ENCODE measurements at regions not wholly inside any gene's neighbourhood (a gene's known extent, or its start where the extent isn't known, plus 50 kb on each side); places are given as distances from the start of the nearest gene placed in this dataset.
"Not testable (repeated sequence)": the region's sequence is repeated elsewhere in the genome, so short reads cannot be mapped to it uniquely, and the experiment has no call there.

DNA sequence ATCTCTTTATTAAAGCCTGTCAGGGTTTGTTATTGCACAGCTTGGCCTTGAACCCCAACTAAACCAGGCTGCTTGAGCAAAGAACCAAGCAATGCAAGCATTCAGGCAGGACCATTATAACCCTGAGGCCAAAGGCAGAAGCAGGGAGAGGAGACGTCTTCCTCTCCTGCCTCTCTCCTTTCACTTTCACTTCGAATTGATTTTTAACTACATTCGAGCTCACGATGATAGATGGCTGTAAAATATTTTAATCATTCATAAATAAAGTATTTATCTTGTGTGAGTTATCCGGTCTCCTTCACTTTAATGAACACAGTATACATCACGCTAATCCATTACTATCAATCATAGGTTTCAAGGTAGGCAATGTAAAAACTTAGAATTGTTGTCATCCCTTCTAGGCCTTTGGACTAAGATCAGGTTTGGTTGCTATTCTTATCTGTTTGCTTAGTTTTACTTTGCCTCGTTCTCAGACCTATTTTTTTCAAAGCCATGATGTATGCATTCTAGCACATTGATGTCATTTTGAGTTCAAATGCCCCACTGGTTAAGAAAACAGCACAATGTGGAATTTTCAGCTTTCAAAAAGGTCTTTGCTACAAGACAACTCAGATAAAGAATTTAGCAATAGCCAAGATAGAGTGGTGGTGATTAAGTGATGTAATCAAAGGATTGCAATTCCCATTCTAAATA, 480.2 kb upstream of the RUNX1 start:
- H3K9me3 ChIP-seq (ENCODE audit: control insufficient read depth in 2 of 2, low read length in 2 of 2) = no peaks in the 10 kb centered on the region
- H3K36me3 ChIP-seq (ENCODE audit: control insufficient read depth in 2 of 2, insufficient read depth in 2 of 2, low read length in 2 of 2) = no peaks in the 10 kb centered on the region
- H3K9ac ChIP-seq (ENCODE audit: low read length in 2 of 2) = peak overlapping the region; percentile 60 to 62
- peak overlapping the region; percentile 31 for H3K27ac ChIP-seq (ENCODE audit: low read length)
- peak overlapping the region; percentile 71 to 78 for H3K4me3 ChIP-seq (ENCODE audit: low read length in 2 of 2)
- H3K27me3 ChIP-seq (ENCODE audit: control insufficient read depth in 1 of 2, insufficient read depth in 2 of 2, low read length in 2 of 2) = no peaks in the 10 kb centered on the region
- peaks cover 8% of the 10 kb centered on the region for H3K4me1 ChIP-seq (ENCODE audit: control insufficient read depth, insufficient read depth, low read length)

DNA sequence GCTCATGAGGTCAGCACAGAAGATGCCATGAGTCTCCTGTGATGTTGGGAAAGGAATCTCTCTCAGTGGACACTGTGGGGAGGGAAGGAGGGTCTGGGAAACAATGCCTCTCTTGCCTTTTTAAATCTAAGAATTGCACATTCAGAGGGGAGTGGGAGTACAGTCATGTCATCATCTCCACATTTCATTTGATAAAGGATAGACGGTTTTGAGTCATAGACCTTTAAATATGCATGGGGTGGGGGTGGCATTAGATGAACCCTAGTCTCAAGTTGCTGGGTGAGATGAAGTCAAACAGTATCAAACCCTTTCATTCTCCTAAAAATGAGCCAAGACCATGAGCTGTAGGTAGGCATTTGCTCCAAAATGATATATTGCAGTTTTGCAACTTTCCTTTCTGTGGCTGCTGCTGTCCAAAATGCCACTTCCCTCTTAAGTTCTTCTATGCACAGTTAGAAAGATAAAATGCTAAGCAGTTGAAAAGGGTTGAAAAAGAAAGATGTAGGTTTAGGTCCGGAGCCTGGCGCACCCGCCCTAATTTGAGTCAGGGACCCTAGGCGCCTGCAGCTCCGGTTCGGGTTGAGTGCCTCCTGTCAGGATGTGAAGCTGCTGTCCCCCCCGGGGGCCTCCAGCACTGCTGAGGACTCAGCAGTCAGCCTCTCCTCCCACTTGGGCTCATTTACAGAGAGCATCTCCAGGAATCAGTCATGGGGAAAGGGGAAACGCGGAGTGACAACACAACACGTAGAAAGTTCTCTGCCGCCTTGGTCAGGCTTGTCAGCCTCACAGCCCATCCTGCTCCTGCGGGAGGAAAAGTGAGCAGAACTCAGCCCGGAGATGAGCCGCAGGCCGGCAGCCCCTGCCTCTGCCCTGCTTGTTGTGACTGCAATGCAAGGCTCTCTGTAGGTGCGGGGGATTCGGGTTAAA, 479.3 kb upstream of the RUNX1 start:
- H3K9ac ChIP-seq (ENCODE audit: low read length in 2 of 2) = peak overlapping the region; percentile 60 to 62
- peaks cover 8% of the 10 kb centered on the region for H3K4me1 ChIP-seq (ENCODE audit: control insufficient read depth, insufficient read depth, low read length)
- no peaks in the 10 kb centered on the region for H3K27me3 ChIP-seq (ENCODE audit: control insufficient read depth in 1 of 2, insufficient read depth in 2 of 2, low read length in 2 of 2)
- no peaks in the 10 kb centered on the region for H3K9me3 ChIP-seq (ENCODE audit: control insufficient read depth in 2 of 2, low read length in 2 of 2)
- H3K4me3 ChIP-seq (ENCODE audit: low read length in 2 of 2) = peak overlapping the region; percentile 71 to 78
- peak overlapping the region; percentile 31 for H3K27ac ChIP-seq (ENCODE audit: low read length)
- H3K36me3 ChIP-seq (ENCODE audit: control insufficient read depth in 2 of 2, insufficient read depth in 2 of 2, low read length in 2 of 2) = no peaks in the 10 kb centered on the region

DNA sequence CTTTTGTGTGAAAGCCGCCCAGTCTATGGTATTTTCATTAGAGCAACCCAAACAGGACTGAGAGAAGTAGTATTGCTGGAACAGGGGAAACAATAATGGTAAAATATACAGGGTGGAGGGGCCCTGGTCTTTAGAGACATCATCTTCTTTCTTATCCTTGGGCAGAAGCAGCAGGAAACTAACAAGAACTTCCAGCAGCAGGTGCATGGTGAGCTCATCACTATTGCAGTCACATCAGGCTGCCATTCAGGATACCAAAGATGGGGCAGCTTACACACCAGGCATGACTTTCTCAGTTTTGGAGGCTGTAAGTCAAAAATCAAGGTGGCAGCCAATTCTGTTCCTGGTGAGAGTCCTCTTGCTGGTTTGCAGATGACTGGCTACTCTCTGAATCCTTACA, 478.3 kb upstream of the RUNX1 start:
- peaks cover 8% of the 10 kb centered on the region for H3K4me1 ChIP-seq (ENCODE audit: control insufficient read depth, insufficient read depth, low read length)
- H3K36me3 ChIP-seq (ENCODE audit: control insufficient read depth in 2 of 2, insufficient read depth in 2 of 2, low read length in 2 of 2) = no peaks in the 10 kb centered on the region
- no peaks in the 10 kb centered on the region for H3K27me3 ChIP-seq (ENCODE audit: control insufficient read depth in 1 of 2, insufficient read depth in 2 of 2, low read length in 2 of 2)
- no peak overlapping the region for H3K4me3 ChIP-seq (ENCODE audit: low read length in 2 of 2)
- no peak overlapping the region for H3K9ac ChIP-seq (ENCODE audit: low read length in 2 of 2)
- H3K27ac ChIP-seq (ENCODE audit: low read length) = no peak overlapping the region
- H3K9me3 ChIP-seq (ENCODE audit: control insufficient read depth in 2 of 2, low read length in 2 of 2) = no peaks in the 10 kb centered on the region

DNA sequence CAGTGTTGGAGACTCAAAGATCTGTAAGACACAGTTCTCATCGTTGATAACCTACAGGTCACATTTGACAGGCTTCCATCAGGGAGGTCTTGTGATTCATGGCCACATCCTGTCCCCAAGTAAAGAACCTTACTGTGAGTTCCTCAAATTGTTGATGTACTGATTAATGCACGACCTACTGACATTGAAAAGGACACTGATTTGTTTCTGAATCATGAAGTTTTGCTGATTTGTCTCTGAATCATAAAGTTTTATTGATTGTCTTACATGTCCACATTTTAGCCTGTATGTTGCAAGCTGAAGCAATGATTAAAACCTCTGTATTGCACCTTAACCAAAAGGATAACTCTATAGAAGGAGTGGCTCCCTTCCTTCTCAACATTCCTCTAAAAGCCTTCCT, 476.3 kb upstream of the RUNX1 start:
- H3K27ac ChIP-seq (ENCODE audit: low read length) = no peak overlapping the region
- no peak overlapping the region for H3K9ac ChIP-seq (ENCODE audit: low read length in 2 of 2)
- no peaks in the 10 kb centered on the region for H3K9me3 ChIP-seq (ENCODE audit: control insufficient read depth in 2 of 2, low read length in 2 of 2)
- peaks cover 8% of the 10 kb centered on the region for H3K4me1 ChIP-seq (ENCODE audit: control insufficient read depth, insufficient read depth, low read length)
- no peaks in the 10 kb centered on the region for H3K36me3 ChIP-seq (ENCODE audit: control insufficient read depth in 2 of 2, insufficient read depth in 2 of 2, low read length in 2 of 2)
- H3K27me3 ChIP-seq (ENCODE audit: control insufficient read depth in 1 of 2, insufficient read depth in 2 of 2, low read length in 2 of 2) = no peaks in the 10 kb centered on the region
- H3K4me3 ChIP-seq (ENCODE audit: low read length in 2 of 2) = no peak overlapping the region

DNA sequence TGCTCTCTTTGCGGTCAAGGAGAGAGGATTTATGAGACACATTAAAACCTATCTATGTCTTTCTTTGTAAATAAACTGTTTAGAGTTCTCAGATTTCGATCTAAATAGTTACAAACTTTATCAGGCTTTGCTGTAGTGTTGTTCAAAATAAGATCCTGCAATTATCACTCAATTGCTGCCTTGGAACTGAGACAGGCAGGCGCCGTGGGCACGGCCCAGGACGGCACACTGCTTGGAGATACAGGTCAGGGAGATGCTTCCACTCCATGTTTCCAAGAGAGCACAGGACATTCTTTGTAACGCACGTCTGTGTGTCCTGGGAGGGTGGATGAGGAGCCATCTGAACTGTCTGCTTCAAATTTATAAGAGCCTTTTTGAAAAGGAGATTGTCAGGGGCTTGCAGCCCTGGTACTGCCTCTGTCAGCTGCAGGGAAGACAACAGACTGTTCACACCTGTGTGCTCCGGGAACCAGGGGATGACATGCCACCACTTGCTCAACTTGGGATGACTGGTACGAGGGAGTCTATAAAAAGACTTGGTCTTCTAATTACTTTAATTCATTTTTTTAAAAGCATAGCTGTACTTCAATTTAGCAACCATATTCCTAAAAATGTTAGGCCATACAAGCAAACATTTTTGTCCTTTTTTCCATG, 472.9 kb upstream of the RUNX1 start:
- H3K4me3 ChIP-seq (ENCODE audit: low read length in 2 of 2) = no peak overlapping the region
- no peaks in the 10 kb centered on the region for H3K9me3 ChIP-seq (ENCODE audit: control insufficient read depth in 2 of 2, low read length in 2 of 2)
- no peak overlapping the region for H3K27ac ChIP-seq (ENCODE audit: low read length)
- no peaks in the 10 kb centered on the region for H3K4me1 ChIP-seq (ENCODE audit: control insufficient read depth, insufficient read depth, low read length)
- no peaks in the 10 kb centered on the region for H3K36me3 ChIP-seq (ENCODE audit: control insufficient read depth in 2 of 2, insufficient read depth in 2 of 2, low read length in 2 of 2)
- no peaks in the 10 kb centered on the region for H3K27me3 ChIP-seq (ENCODE audit: control insufficient read depth in 1 of 2, insufficient read depth in 2 of 2, low read length in 2 of 2)
- no peak overlapping the region for H3K9ac ChIP-seq (ENCODE audit: low read length in 2 of 2)

DNA sequence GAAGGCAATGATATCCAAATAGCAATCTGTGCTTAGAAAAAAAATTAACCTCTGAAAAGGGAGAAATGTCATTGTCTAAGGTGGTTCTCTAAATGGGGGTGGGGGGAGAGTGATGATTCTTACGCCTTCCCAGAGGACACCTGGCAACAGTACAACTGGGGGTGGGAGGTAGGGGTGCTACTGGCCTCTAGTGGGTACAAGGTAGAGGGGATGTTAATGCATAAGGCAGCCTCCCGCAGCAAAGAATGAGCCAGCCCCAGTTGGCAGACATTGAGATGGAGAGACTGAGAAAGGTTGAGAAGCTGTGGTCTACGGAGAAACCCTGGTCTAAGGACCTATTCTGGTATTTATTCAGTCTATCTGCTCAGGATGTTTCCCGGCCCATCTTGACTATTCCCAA, 472.2 kb upstream of the RUNX1 start:
- Histone ChIP-seq H3K4me3 (ENCODE audit: low read length in 2 of 2) (no peak overlapping the region), H3K4me1 (ENCODE audit: control insufficient read depth, insufficient read depth, low read length) (no peaks in the 10 kb centered on the region), H3K27me3 (ENCODE audit: control insufficient read depth in 1 of 2, insufficient read depth in 2 of 2, low read length in 2 of 2) (no peaks in the 10 kb centered on the region), H3K27ac (ENCODE audit: low read length) (no peak overlapping the region), H3K9me3 (ENCODE audit: control insufficient read depth in 2 of 2, low read length in 2 of 2) (no peaks in the 10 kb centered on the region), H3K9ac (ENCODE audit: low read length in 2 of 2) (no peak overlapping the region), H3K36me3 (ENCODE audit: control insufficient read depth in 2 of 2, insufficient read depth in 2 of 2, low read length in 2 of 2) (no peaks in the 10 kb centered on the region)

DNA sequence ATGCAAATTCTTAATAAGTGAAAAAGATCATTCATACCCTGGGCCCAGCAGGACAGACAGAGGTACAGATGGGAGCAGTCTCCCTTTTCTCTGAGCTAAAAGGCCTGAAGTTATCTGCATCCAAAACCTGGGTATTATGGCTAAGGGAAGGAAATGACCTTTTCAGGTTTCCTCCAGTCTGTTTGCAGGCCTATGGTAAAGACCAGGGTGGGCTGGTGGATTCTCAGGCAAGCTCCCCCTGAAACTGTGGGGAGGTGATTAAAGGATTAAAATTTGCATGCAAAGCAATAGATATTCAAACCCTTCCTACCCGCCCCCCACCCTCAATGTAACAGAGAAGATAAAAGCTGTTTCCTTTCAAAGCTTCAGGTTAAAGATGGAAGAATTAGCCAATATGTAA, 471.8 kb upstream of the RUNX1 start:
- Histone ChIP-seq H3K27me3 (ENCODE audit: control insufficient read depth in 1 of 2, insufficient read depth in 2 of 2, low read length in 2 of 2) (no peaks in the 10 kb centered on the region), H3K4me1 (ENCODE audit: control insufficient read depth, insufficient read depth, low read length) (no peaks in the 10 kb centered on the region), H3K9me3 (ENCODE audit: control insufficient read depth in 2 of 2, low read length in 2 of 2) (no peaks in the 10 kb centered on the region), H3K27ac (ENCODE audit: low read length) (no peak overlapping the region), H3K4me3 (ENCODE audit: low read length in 2 of 2) (no peak overlapping the region), H3K9ac (ENCODE audit: low read length in 2 of 2) (no peak overlapping the region), H3K36me3 (ENCODE audit: control insufficient read depth in 2 of 2, insufficient read depth in 2 of 2, low read length in 2 of 2) (no peaks in the 10 kb centered on the region)

DNA sequence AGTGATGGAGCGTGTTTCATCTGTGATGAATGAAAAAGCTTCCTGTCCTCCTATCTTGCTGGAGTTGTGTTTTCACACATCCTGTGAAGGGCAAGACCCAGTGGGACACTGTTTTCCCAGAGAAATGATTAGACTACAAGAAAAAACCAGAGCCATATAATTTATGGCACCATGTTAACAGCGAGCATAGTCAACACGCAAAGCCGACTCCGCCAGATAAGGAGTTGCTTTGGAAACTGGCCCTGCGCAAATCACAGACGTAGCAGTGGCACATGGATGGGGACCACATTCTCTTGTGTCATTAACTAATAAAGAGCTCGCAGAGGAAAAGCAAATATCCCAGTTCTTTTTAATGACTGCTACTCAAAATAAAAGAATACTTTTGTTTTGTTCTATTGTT, 471.2 kb upstream of the RUNX1 start:
- no peaks in the 10 kb centered on the region for H3K4me1 ChIP-seq (ENCODE audit: control insufficient read depth, insufficient read depth, low read length)
- no peak overlapping the region for H3K4me3 ChIP-seq (ENCODE audit: low read length in 2 of 2)
- H3K9me3 ChIP-seq (ENCODE audit: control insufficient read depth in 2 of 2, low read length in 2 of 2) = no peaks in the 10 kb centered on the region
- H3K36me3 ChIP-seq (ENCODE audit: control insufficient read depth in 2 of 2, insufficient read depth in 2 of 2, low read length in 2 of 2) = no peaks in the 10 kb centered on the region
- no peaks in the 10 kb centered on the region for H3K27me3 ChIP-seq (ENCODE audit: control insufficient read depth in 1 of 2, insufficient read depth in 2 of 2, low read length in 2 of 2)
- H3K27ac ChIP-seq (ENCODE audit: low read length) = no peak overlapping the region
- no peak overlapping the region for H3K9ac ChIP-seq (ENCODE audit: low read length in 2 of 2)

DNA sequence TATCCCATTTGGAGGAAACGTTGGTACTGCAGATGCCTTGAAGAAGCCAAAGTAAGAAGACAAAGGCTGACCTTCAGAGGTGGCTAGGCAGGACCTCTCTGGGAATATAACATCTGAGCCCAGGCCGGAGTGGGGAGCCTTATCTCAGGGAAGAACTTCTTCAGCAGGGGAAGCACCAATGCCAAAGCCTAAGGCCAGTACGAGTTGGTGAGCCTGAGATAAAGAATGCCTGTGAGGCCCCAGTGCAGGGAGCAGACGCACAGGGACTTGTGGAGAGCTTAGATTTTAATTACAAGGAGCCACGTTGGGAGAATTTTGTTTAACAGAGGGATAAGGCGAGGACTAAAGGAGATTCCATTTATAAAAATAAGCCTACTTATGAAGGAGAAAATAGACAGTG, 468.8 kb upstream of the RUNX1 start:
- Histone ChIP-seq H3K4me3 (ENCODE audit: low read length in 2 of 2) (no peak overlapping the region), H3K27me3 (ENCODE audit: control insufficient read depth in 1 of 2, insufficient read depth in 2 of 2, low read length in 2 of 2) (no peaks in the 10 kb centered on the region), H3K36me3 (ENCODE audit: control insufficient read depth in 2 of 2, insufficient read depth in 2 of 2, low read length in 2 of 2) (no peaks in the 10 kb centered on the region), H3K9ac (ENCODE audit: low read length in 2 of 2) (no peak overlapping the region), H3K27ac (ENCODE audit: low read length) (no peak overlapping the region), H3K9me3 (ENCODE audit: control insufficient read depth in 2 of 2, low read length in 2 of 2) (no peaks in the 10 kb centered on the region), H3K4me1 (ENCODE audit: control insufficient read depth, insufficient read depth, low read length) (no peaks in the 10 kb centered on the region)

DNA sequence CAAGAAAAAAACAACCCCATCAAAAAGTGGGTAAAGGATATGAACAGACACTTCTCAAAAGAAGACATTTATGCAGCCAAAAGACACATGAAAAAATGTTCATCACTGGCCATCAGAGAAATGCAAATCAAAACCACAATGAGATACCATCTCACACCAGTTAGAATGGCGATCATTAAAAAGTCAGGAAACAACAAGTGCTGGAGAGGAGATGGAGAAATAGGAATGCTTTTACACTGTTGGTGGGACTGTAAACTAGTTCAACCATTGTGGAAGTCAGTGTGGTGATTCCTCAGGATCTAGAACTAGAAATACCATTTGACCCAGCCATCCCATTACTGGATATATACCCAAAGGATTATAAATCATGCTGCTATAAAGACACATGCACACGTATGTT, 467.2 kb upstream of the RUNX1 start:
- H3K9ac ChIP-seq (ENCODE audit: low read length in 2 of 2); H3K27ac ChIP-seq (ENCODE audit: low read length); H3K4me3 ChIP-seq (ENCODE audit: low read length in 2 of 2); H3K4me1 ChIP-seq (ENCODE audit: control insufficient read depth, insufficient read depth, low read length); H3K9me3 ChIP-seq (ENCODE audit: control insufficient read depth in 2 of 2, low read length in 2 of 2); H3K27me3 ChIP-seq (ENCODE audit: control insufficient read depth in 1 of 2, insufficient read depth in 2 of 2, low read length in 2 of 2); H3K36me3 ChIP-seq (ENCODE audit: control insufficient read depth in 2 of 2, insufficient read depth in 2 of 2, low read length in 2 of 2): not testable (repeated sequence)
